HCT116 (cell line): ENCODE measurements at regions not wholly inside any gene's neighbourhood (a gene's known extent, or its start where the extent isn't known, plus 50 kb on each side); places are given as distances from the start of the nearest gene placed in this dataset.

ENCODE experiments used
- ATAC-seq: fragments of 200-7000 bp; cut with Tn5 transposase; 2 replicates; pipeline ENCODE4 v1.9.1; 2020; ENCODE audit warnings: mild to moderate bottlenecking, moderate library complexity
- BruUV-seq: library from RNA; stranded (reverse); fragments of 400-500 nt; replicated peaks from 2 replicates; lab custom pipeline; 2021; lab: Mats Ljungman, UMichigan
- CTCF ChIA-PET: fragments of 300-600 bp; sonication (Branson Sonifier 250); formaldehyde crosslinking; loops from one replicate; lab custom pipeline; 2021; ENCODE audit warnings: antibody characterized with exemption; lab: Charles Lee
- POLR2A ChIA-PET: fragments of 300-600, 350-600 bp; sonication (Branson Sonifier 250); formaldehyde crosslinking; loops from one replicate; lab custom pipeline; 2021; ENCODE audit warnings: antibody characterized with exemption; lab: Charles Lee
- RAD21 ChIA-PET, 2 experiments: fragments of 300-600 bp; sonication (Branson Sonifier 250); formaldehyde crosslinking; loops; one replicate each; lab custom pipeline; 2023; ENCODE audit warnings: low total read pairs in 2 of 2; ENCODE audit not compliant: uncharacterized antibody in 2 of 2, unreplicated experiment in 2 of 2, low non-redundant PET in 1 of 2; lab: Charles Lee
- DNase-seq: peaks from one replicate; pipeline ENCODE4 v3.0.0-alpha.2; 2010; ENCODE audit warnings: low read depth, low spot score
- H2AFZ ChIP-seq: fragments of 200-600 bp; shearing (Covaris generic), sonication (generic); 2 replicates; pipeline ENCODE4 v1.6.1; 2017; ENCODE audit warnings: low read depth, mixed run types, mixed read lengths, antibody characterized with exemption, low read length; ENCODE audit not compliant: poor library complexity, severe bottlenecking
- H3K27ac ChIP-seq: 2 replicates; pipeline ENCODE4 v1.5.1; 2012; ENCODE audit warnings: low read depth, low read length
- H3K27me3 ChIP-seq: fragments of 200-600 bp; sonication (generic); 2 replicates; pipeline ENCODE4 v1.6.1; 2016; ENCODE audit warnings: mixed run types, low read length, mixed read lengths; ENCODE audit not compliant: insufficient read depth
- H3K36me3 ChIP-seq, 2 experiments: fragments of 200-500 bp in 1 of 2; fragments of 200-600 bp in 1 of 2; sonication (Bioruptor generic) in 1 of 2; sonication (generic) in 1 of 2; 2 replicates each; pipeline versions ENCODE4 v1.5.1 to v1.6.1; 2014 to 2016; ENCODE audit warnings: low read length in 2 of 2, inconsistent platforms in 1 of 2, mixed read lengths in 1 of 2, mixed run types in 1 of 2; ENCODE audit not compliant: insufficient read depth in 2 of 2, control insufficient read depth in 1 of 2
- H3K4me1 ChIP-seq, 2 experiments: fragments of 200-600 bp in 1 of 2; sonication (generic) in 1 of 2; 2 replicates each; pipeline versions ENCODE4 v1.5.1 to v1.6.1; 2012 to 2017; ENCODE audit warnings: low read length in 2 of 2, inconsistent platforms in 1 of 2, mild to moderate bottlenecking in 1 of 2, mixed read lengths in 1 of 2, mixed run types in 1 of 2, moderate library complexity in 1 of 2; ENCODE audit not compliant: insufficient read depth in 2 of 2, control insufficient read depth in 1 of 2
- H3K4me2 ChIP-seq: fragments of 200-600 bp; sonication (generic); 2 replicates; pipeline ENCODE4 v1.6.1; 2017; ENCODE audit warnings: mixed run types, low read length, mixed read lengths
- H3K4me3 ChIP-seq, 2 experiments: fragments of 200-600 bp in 1 of 2; sonication (generic) in 1 of 2; replicated peaks in 1 of 2; 2 replicates each; pipeline ENCODE4 v1.5.1; 2011 to 2016; ENCODE audit warnings: low read length in 2 of 2, control low read depth in 1 of 2, low read depth in 1 of 2, mild to moderate bottlenecking in 1 of 2, mixed read lengths in 1 of 2, mixed run types in 1 of 2
- H3K79me2 ChIP-seq: fragments of 200-600 bp; sonication (generic); 2 replicates; pipeline ENCODE4 v1.6.1; 2017; ENCODE audit warnings: mild to moderate bottlenecking, mixed run types, low read length, moderate library complexity, mixed read lengths; ENCODE audit not compliant: insufficient read depth
- H3K9ac ChIP-seq: fragments of 200-600 bp; sonication (generic); 2 replicates; pipeline ENCODE4 v1.6.1; 2016; ENCODE audit warnings: low read length, mixed read lengths
- H3K9me2 ChIP-seq: fragments of 200-600 bp; sonication (generic), shearing (Covaris generic); 2 replicates; pipeline ENCODE4 v1.6.1; 2017; ENCODE audit warnings: mixed run types, mild to moderate bottlenecking, moderate library complexity; ENCODE audit not compliant: insufficient read depth
- H3K9me3 ChIP-seq, 2 experiments: fragments of 200-500 bp in 1 of 2; fragments of 200-600 bp in 1 of 2; sonication (Bioruptor generic) in 1 of 2; sonication (generic) in 1 of 2; 2 replicates each; pipeline ENCODE4 v1.6.1; 2014 to 2017; ENCODE audit warnings: low read length in 2 of 2, mixed read lengths in 2 of 2, inconsistent platforms in 1 of 2, low read depth in 1 of 2, mild to moderate bottlenecking in 1 of 2, mixed run types in 1 of 2, moderate library complexity in 1 of 2; ENCODE audit not compliant: control insufficient read depth in 1 of 2, insufficient read depth in 1 of 2
- H4K20me1 ChIP-seq: fragments of 200-600 bp; sonication (generic), shearing (Covaris generic); 2 replicates; pipeline ENCODE4 v1.6.1; 2017; ENCODE audit warnings: mixed run types, mild to moderate bottlenecking, moderate library complexity; ENCODE audit not compliant: insufficient read depth
- CEBPB ChIP-seq: IDR thresholded peaks from 2 replicates; pipeline ENCODE4 v1.6.1; 2012; ENCODE audit warnings: low read depth
- EGR1 ChIP-seq: IDR thresholded peaks from 2 replicates; pipeline ENCODE4 v1.6.1; 2012; ENCODE audit warnings: low read depth
- EZH2 ChIP-seq: fragments of 200-600 bp; sonication (generic); IDR thresholded peaks from 2 replicates; pipeline ENCODE4 v1.6.1; 2017; ENCODE audit warnings: antibody characterized with exemption, mixed run types
- FOSL1 ChIP-seq: IDR thresholded peaks from 2 replicates; pipeline ENCODE4 v1.6.1; 2012; ENCODE audit warnings: low read depth
- POLR2A ChIP-seq: IDR thresholded peaks from 2 replicates; pipeline ENCODE4 v1.7.0; 2011; ENCODE audit warnings: borderline replicate concordance; ENCODE audit not compliant: insufficient read depth, insufficient read length; ENCODE audit errors: extremely low read depth
- POLR2AphosphoS5 ChIP-seq: IDR thresholded peaks from 2 replicates; pipeline ENCODE4 v1.6.1; 2011; ENCODE audit warnings: mild to moderate bottlenecking, low read depth, low read length, moderate library complexity
- RAD21 ChIP-seq: IDR thresholded peaks from 2 replicates; pipeline ENCODE4 v1.6.1; 2012; ENCODE audit warnings: low read depth, mild to moderate bottlenecking
- SIN3A ChIP-seq: IDR thresholded peaks from 2 replicates; pipeline ENCODE4 v1.6.1; 2012; ENCODE audit warnings: low read depth
- YY1 ChIP-seq: IDR thresholded peaks from 2 replicates; pipeline ENCODE4 v1.6.1; 2011; ENCODE audit warnings: low read length, low read depth, moderate library complexity, mild to moderate bottlenecking; ENCODE audit not compliant: insufficient replicate concordance; ENCODE audit errors: extremely low read depth
- ZFX ChIP-seq: fragments of 450-650 bp; IDR thresholded peaks from 2 replicates; pipeline ENCODE4 v1.6.1; 2017
- ZNF274 ChIP-seq: fragments of 200-500 bp; sonication (Bioruptor generic); IDR thresholded peaks from 2 replicates; pipeline ENCODE4 v1.6.1; 2014; ENCODE audit warnings: mild to moderate bottlenecking, low read depth, low read length, inconsistent platforms
- intact Hi-C: fragments of 100-400 bp; cut with micrococcal nuclease; formaldehyde crosslinking; loops from 2 replicates; pipeline ENCODE4 v1.10.0; 2022
- TF ChIP-seq, protein P1 (sequence below), 3 experiments: fragments of 200-600 bp in 1 of 3; sonication (generic) in 1 of 3; IDR thresholded peaks in 2 of 3; conservative IDR thresholded peaks in 1 of 3; 2 replicates each; pipeline ENCODE4 v1.5.1; 2012 to 2017; ENCODE audit warnings: low read depth in 2 of 3, low read length in 2 of 3, antibody characterized with exemption in 1 of 3, borderline replicate concordance in 1 of 3, control low read depth in 1 of 3, mild to moderate bottlenecking in 1 of 3, mixed read lengths in 1 of 3, mixed run types in 1 of 3, moderate library complexity in 1 of 3; ENCODE audit not compliant: insufficient read depth in 1 of 3
- TF ChIP-seq, protein P2 (sequence below): IDR thresholded peaks from 2 replicates; pipeline ENCODE4 v1.6.1; 2011; ENCODE audit warnings: mild to moderate bottlenecking, low read length, moderate library complexity; ENCODE audit not compliant: insufficient replicate concordance; ENCODE audit errors: extremely low read depth
- TF ChIP-seq, protein P3 (sequence below): IDR thresholded peaks from 2 replicates; pipeline ENCODE4 v1.6.1; 2012; ENCODE audit warnings: low read depth
- TF ChIP-seq, protein P4 (sequence below): IDR thresholded peaks from 2 replicates; pipeline ENCODE4 v1.6.1; 2012

DNA sequence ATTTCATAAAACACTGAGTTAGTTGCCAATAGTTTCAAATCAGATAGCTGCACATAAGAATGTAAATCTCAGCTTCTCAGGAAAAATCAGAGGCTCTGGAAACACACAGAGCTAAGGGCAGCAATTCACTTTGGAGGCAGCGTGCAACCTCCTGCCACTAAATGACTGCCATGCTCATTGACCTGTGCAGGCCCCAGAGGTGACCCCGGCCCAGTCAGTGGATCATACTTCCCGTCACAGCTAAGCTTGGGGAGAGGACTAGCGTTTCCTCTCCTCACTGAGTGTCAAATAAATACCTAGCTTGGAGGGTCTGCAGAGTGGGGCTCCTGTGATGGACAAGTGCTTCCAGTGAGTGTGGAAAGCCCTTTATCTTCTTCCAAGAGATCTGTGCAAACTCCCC is 67.2 kb downstream of the UQCRFS1 start:
- Histone ChIP-seq H3K9me2 (no peaks in the 10 kb centered on the region), H3K36me3 (no peaks in the 10 kb centered on the region), H3K27me3 (no peaks in the 10 kb centered on the region), H3K9ac (no peak overlapping the region), H3K4me2 (no peak overlapping the region), H4K20me1 (no peaks in the 10 kb centered on the region), H3K4me1 (no peaks in the 10 kb centered on the region), H3K79me2 (no peaks in the 10 kb centered on the region), H3K9me3 (peaks cover 0 to 10% of the 10 kb centered on the region in 2 experiments; a peak in 1 of 4 replicates), H3K4me3 (no peak overlapping the region), H3K27ac (no peak overlapping the region), H2AFZ (no peak overlapping the region)
- intact Hi-C loops = no loop called here
- BruUV-seq = no TSS peak
- ATAC-seq (no peak), DNase-seq (no peak)
- RAD21 ChIA-PET = no interaction called here
- no peak for TF ChIP-seq CEBPB
- TF ChIP-seq, protein P1, sequence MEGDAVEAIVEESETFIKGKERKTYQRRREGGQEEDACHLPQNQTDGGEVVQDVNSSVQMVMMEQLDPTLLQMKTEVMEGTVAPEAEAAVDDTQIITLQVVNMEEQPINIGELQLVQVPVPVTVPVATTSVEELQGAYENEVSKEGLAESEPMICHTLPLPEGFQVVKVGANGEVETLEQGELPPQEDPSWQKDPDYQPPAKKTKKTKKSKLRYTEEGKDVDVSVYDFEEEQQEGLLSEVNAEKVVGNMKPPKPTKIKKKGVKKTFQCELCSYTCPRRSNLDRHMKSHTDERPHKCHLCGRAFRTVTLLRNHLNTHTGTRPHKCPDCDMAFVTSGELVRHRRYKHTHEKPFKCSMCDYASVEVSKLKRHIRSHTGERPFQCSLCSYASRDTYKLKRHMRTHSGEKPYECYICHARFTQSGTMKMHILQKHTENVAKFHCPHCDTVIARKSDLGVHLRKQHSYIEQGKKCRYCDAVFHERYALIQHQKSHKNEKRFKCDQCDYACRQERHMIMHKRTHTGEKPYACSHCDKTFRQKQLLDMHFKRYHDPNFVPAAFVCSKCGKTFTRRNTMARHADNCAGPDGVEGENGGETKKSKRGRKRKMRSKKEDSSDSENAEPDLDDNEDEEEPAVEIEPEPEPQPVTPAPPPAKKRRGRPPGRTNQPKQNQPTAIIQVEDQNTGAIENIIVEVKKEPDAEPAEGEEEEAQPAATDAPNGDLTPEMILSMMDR (IDR thresholded peaks at IDR 0.05 in 2 of 3, conservative IDR thresholded peaks at IDR 0.05 in 1 of 3; ENCODE audit: borderline replicate concordance in 1 of 3, insufficient read depth in 1 of 3, low read depth in 2 of 3, low read length in 2 of 3) = no peak
- no peak for TF ChIP-seq SIN3A
- no peak for TF ChIP-seq FOSL1
- no peak for TF ChIP-seq ZFX
- TF ChIP-seq, protein P2, sequence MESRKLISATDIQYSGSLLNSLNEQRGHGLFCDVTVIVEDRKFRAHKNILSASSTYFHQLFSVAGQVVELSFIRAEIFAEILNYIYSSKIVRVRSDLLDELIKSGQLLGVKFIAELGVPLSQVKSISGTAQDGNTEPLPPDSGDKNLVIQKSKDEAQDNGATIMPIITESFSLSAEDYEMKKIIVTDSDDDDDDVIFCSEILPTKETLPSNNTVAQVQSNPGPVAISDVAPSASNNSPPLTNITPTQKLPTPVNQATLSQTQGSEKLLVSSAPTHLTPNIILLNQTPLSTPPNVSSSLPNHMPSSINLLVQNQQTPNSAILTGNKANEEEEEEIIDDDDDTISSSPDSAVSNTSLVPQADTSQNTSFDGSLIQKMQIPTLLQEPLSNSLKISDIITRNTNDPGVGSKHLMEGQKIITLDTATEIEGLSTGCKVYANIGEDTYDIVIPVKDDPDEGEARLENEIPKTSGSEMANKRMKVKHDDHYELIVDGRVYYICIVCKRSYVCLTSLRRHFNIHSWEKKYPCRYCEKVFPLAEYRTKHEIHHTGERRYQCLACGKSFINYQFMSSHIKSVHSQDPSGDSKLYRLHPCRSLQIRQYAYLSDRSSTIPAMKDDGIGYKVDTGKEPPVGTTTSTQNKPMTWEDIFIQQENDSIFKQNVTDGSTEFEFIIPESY = no peak
- TF ChIP-seq YY1 = no peak
- TF ChIP-seq RAD21 = no peak
- TF ChIP-seq, protein P3, sequence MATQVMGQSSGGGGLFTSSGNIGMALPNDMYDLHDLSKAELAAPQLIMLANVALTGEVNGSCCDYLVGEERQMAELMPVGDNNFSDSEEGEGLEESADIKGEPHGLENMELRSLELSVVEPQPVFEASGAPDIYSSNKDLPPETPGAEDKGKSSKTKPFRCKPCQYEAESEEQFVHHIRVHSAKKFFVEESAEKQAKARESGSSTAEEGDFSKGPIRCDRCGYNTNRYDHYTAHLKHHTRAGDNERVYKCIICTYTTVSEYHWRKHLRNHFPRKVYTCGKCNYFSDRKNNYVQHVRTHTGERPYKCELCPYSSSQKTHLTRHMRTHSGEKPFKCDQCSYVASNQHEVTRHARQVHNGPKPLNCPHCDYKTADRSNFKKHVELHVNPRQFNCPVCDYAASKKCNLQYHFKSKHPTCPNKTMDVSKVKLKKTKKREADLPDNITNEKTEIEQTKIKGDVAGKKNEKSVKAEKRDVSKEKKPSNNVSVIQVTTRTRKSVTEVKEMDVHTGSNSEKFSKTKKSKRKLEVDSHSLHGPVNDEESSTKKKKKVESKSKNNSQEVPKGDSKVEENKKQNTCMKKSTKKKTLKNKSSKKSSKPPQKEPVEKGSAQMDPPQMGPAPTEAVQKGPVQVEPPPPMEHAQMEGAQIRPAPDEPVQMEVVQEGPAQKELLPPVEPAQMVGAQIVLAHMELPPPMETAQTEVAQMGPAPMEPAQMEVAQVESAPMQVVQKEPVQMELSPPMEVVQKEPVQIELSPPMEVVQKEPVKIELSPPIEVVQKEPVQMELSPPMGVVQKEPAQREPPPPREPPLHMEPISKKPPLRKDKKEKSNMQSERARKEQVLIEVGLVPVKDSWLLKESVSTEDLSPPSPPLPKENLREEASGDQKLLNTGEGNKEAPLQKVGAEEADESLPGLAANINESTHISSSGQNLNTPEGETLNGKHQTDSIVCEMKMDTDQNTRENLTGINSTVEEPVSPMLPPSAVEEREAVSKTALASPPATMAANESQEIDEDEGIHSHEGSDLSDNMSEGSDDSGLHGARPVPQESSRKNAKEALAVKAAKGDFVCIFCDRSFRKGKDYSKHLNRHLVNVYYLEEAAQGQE = no peak
- no peak for TF ChIP-seq POLR2A
- no peak for TF ChIP-seq ZNF274
- TF ChIP-seq, protein P4, sequence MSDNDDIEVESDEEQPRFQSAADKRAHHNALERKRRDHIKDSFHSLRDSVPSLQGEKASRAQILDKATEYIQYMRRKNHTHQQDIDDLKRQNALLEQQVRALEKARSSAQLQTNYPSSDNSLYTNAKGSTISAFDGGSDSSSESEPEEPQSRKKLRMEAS = no peak
- no peak for TF ChIP-seq EGR1
- TF ChIP-seq EZH2 = no peak
- TF ChIP-seq POLR2AphosphoS5 = no peak
- POLR2A ChIA-PET = no interaction called here
- CTCF ChIA-PET = no interaction called here
